SH-SY5Y (cell line): ENCODE measurements at regions not wholly inside any gene's neighbourhood (a gene's known extent, or its start where the extent isn't known, plus 50 kb on each side); places are given as distances from the start of the nearest gene placed in this dataset.

Source experiments
- GATA2 ChIP-seq: IDR thresholded peaks from 2 replicates; pipeline ENCODE4 v1.6.1; 2011; ENCODE audit warnings: mild to moderate bottlenecking, low read depth, low read length
- GATA3 ChIP-seq: IDR thresholded peaks from 2 replicates; pipeline ENCODE4 v1.6.1; 2011; ENCODE audit warnings: low read depth, mild to moderate bottlenecking, low read length, moderate library complexity

GRCh38 chr2:51410331-51410730 lies 378.4 kb upstream of the NRXN1 start:
- TF ChIP-seq GATA2 (no peak), GATA3 (no peak)
